T-cell (primary cell): ENCODE measurements at regions not wholly inside any gene's neighbourhood (a gene's known extent, or its start where the extent isn't known, plus 50 kb on each side); places are given as distances from the start of the nearest gene placed in this dataset.

ENCODE experiments used
- ATAC-seq, 4 experiments: fragments of 200-7000 bp in 3 of 4; fragments of 150-1000 bp in 1 of 4; cut with Tn5 transposase; replicated peaks in 1 of 4; 1 replicate in 3 of 4; 2 replicates in 1 of 4; pipeline ENCODE4 v1.10.0; 2021; ENCODE audit warnings: moderate library complexity in 3 of 4, mild to moderate bottlenecking in 2 of 4, moderate number of reproducible peaks in 1 of 4
- CTCF ChIA-PET, 2 donors: fragments of 300-600 bp; sonication (Branson Sonifier 250); formaldehyde crosslinking; loops; one replicate each; lab custom pipeline; 2022; ENCODE audit warnings: antibody characterized with exemption in 2 of 2; lab: Charles Lee
- POLR2A ChIA-PET, 2 donors: fragments of 300-600 bp; sonication (Branson Sonifier 250); formaldehyde crosslinking; loops; one replicate each; lab custom pipeline; 2022; ENCODE audit warnings: antibody characterized with exemption in 2 of 2; lab: Charles Lee
- DNase-seq, 35 experiments: peaks; one replicate each; pipeline versions ENCODE4 v3.0.0 to v3.0.0-alpha.2; 2013 to 2023
- H3K27ac ChIP-seq: one replicate; pipeline ENCODE4 v1.5.1; 2013; ENCODE audit warnings: low read length
- H3K27me3 ChIP-seq, 2 experiments: replicated peaks in 1 of 2; 1 replicate in 1 of 2; 2 replicates in 1 of 2; pipeline versions ENCODE4 v1.6.1 to v1.7.0; 2013; ENCODE audit warnings: low read length in 1 of 2, mixed read lengths in 1 of 2; ENCODE audit not compliant: control insufficient read depth in 2 of 2, insufficient read depth in 2 of 2; ENCODE audit errors: extremely low read depth in 1 of 2
- H3K36me3 ChIP-seq, 2 donors: 1 replicate in 1 of 2; 2 replicates in 1 of 2; pipeline versions ENCODE4 v1.6.1 to v1.7.0; 2013; ENCODE audit warnings: low read length in 1 of 2; ENCODE audit not compliant: control insufficient read depth in 2 of 2, insufficient read depth in 1 of 2; ENCODE audit errors: extremely low read depth in 1 of 2
- H3K4me1 ChIP-seq, 2 experiments: 1 replicate in 1 of 2; 2 replicates in 1 of 2; pipeline versions ENCODE4 v1.6.1 to v1.7.0; 2013; ENCODE audit warnings: low read length in 2 of 2, mixed read lengths in 1 of 2; ENCODE audit not compliant: insufficient read depth in 2 of 2, control insufficient read depth in 1 of 2; ENCODE audit errors: extremely low read depth in 1 of 2
- H3K4me3 ChIP-seq, 2 donors: 1 replicate in 1 of 2; 2 replicates in 1 of 2; pipeline versions ENCODE4 v1.5.1 to v1.7.0; 2013; ENCODE audit warnings: mild to moderate bottlenecking in 2 of 2, low read length in 1 of 2, moderate library complexity in 1 of 2; ENCODE audit not compliant: control insufficient read depth in 1 of 2; ENCODE audit errors: extremely low read depth in 1 of 2
- H3K9me3 ChIP-seq: 2 replicates; pipeline ENCODE4 v1.7.0; 2013
- H3K27ac Mint-ChIP-seq, 2 donors: one replicate each; pipeline ENCODE4 v1.8.0; 2020 to 2021; ENCODE audit warnings: mild to moderate bottlenecking in 2 of 2, mixed read lengths in 2 of 2
- H3K27me3 Mint-ChIP-seq, 2 donors: one replicate each; pipeline ENCODE4 v1.8.0; 2021 to 2022; ENCODE audit warnings: mixed read lengths in 2 of 2
- H3K36me3 Mint-ChIP-seq: one replicate; pipeline ENCODE4 v1.8.0; 2021; ENCODE audit warnings: mixed read lengths
- H3K4me1 Mint-ChIP-seq, 3 donors: one replicate each; pipeline ENCODE4 v1.8.0; 2020 to 2022; ENCODE audit warnings: mixed read lengths in 3 of 3, mild to moderate bottlenecking in 1 of 3
- H3K4me3 Mint-ChIP-seq, 3 donors: one replicate each; pipeline ENCODE4 v1.8.0; 2020 to 2022; ENCODE audit warnings: mild to moderate bottlenecking in 3 of 3, mixed read lengths in 3 of 3, moderate library complexity in 3 of 3
- H3K9me3 Mint-ChIP-seq, 3 donors: one replicate each; pipeline ENCODE4 v1.8.0; 2020 to 2022; ENCODE audit warnings: mixed read lengths in 3 of 3
- WGBS: methylation state at CpG from one replicate; pipeline ENCODE4 v1.1.5; 2013; ENCODE audit warnings: missing lambda C conversion rate; ENCODE audit not compliant: insufficient coverage; 5-methylcytosine and 5-hydroxymethylcytosine counted together

- CTCF ChIA-PET, result no interaction called here
- ATAC-seq (no peak), DNase-seq (no peak)
- Histone ChIP-seq H3K36me3 (no peaks in the 10 kb centered on the region), H3K4me1 (no peaks in the 10 kb centered on the region), H3K27me3 (peaks cover 0 to 2% of the 10 kb centered on the region in 2 experiments), H3K9me3 (no peaks in the 10 kb centered on the region), H3K4me3 (no peak overlapping the region), H3K27ac (no peak overlapping the region)
- Mint-ChIP-seq H3K27ac (no peak overlapping the region), H3K27me3 (peaks cover 7 to 17% of the 10 kb centered on the region in 2 donors), H3K4me1 (no peaks in the 10 kb centered on the region), H3K36me3 (no peaks in the 10 kb centered on the region), H3K4me3 (no peak overlapping the region), H3K9me3 (no peaks in the 10 kb centered on the region)
- WGBS, result 92% methylated on average over 5 of the region's 8 CpGs
- POLR2A ChIA-PET, result no interaction called here
Measured at GRCh38 chr6:3926150-3926482, 76.9 kb downstream of the FAM50B start.

- DNase-seq (no peak), ATAC-seq (no peak)
- Histone ChIP-seq H3K9me3 (no peaks in the 10 kb centered on the region), H3K27ac (no peak overlapping the region), H3K4me1 (no peaks in the 10 kb centered on the region), H3K36me3 (no peaks in the 10 kb centered on the region), H3K4me3 (no peak overlapping the region), H3K27me3 (peaks cover 0 to 6% of the 10 kb centered on the region in 2 experiments)
- no peak overlapping the region for H3K4me3 Mint-ChIP-seq
- ChIA-PET CTCF (no interaction called here), POLR2A (no interaction called here)
- H3K27ac Mint-ChIP-seq, result no peak overlapping the region
- peaks cover 7 to 12% of the 10 kb centered on the region in 2 donors for H3K27me3 Mint-ChIP-seq
- no peaks in the 10 kb centered on the region for H3K36me3 Mint-ChIP-seq
- no peaks in the 10 kb centered on the region for H3K9me3 Mint-ChIP-seq
- 96% methylated on average over 3 of the region's 5 CpGs for WGBS
- H3K4me1 Mint-ChIP-seq, result no peaks in the 10 kb centered on the region
Measured at GRCh38 chr6:3928111-3928510, 78.9 kb downstream of the FAM50B start.

DNA sequence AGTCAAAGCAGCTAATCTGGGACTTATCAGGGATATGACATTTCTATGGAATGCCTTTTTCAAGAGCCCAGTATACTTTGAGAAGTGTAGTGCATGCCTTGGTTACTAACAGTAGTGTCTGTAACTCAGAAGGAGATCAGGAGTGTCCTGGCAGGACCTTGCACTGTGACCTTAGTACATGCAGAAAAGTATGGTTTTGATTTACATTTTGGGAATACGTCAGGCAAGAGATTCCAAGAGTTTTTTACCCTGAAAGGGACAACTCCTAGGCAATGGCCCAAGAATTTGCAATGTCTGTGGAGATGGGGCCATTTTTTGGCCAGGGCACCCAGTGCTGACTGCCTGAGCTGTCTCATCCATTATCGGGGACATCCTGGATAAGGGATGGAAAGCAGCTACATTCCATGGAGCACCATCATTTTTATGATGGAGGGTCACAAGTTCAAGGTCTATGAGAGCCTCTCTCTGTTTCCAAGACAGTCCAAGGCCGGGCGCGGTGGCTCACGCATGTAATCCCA is 80.2 kb downstream of the FAM50B start:
- peaks cover 0 to 6% of the 10 kb centered on the region in 2 experiments for H3K27me3 ChIP-seq
- Mint-ChIP-seq H3K27me3 (peaks cover 7 to 12% of the 10 kb centered on the region in 2 donors), H3K9me3 (no peaks in the 10 kb centered on the region), H3K27ac (no peak overlapping the region), H3K36me3 (no peaks in the 10 kb centered on the region), H3K4me1 (no peaks in the 10 kb centered on the region), H3K4me3 (no peak overlapping the region)
- H3K9me3 ChIP-seq, result no peaks in the 10 kb centered on the region
- DNase-seq, result no peak
- no peak overlapping the region for H3K27ac ChIP-seq
- POLR2A ChIA-PET, result no interaction called here
- no peak overlapping the region for H3K4me3 ChIP-seq
- 95% methylated on average over 6 of the region's 6 CpGs for WGBS
- H3K36me3 ChIP-seq, result no peaks in the 10 kb centered on the region
- ATAC-seq, result no peak
- CTCF ChIA-PET, result interaction anchor here in 1 of 2 donors (0.5 kb wide), 1 partner anchor 69 kb away, joined by 8 read pairs; no protein-coding TSS in a partner anchor
- no peaks in the 10 kb centered on the region for H3K4me1 ChIP-seq

GRCh38 chr6:3937438-3937837 is 88.3 kb downstream of the FAM50B start:
- H3K27ac Mint-ChIP-seq, result no peak overlapping the region
- H3K9me3 Mint-ChIP-seq, result no peaks in the 10 kb centered on the region
- no peak overlapping the region for H3K4me3 Mint-ChIP-seq
- no peak overlapping the region for H3K27ac ChIP-seq
- no peaks in the 10 kb centered on the region for H3K36me3 Mint-ChIP-seq
- H3K4me1 Mint-ChIP-seq, result no peaks in the 10 kb centered on the region
- ChIA-PET POLR2A (no interaction called here), CTCF (interaction anchor here (0.6 to 1.3 kb wide), 4 partner anchors 41 to 194 kb away, joined by 3 read pairs; no protein-coding TSS in a partner anchor)
- no peak overlapping the region for H3K4me3 ChIP-seq
- H3K36me3 ChIP-seq, result no peaks in the 10 kb centered on the region
- H3K9me3 ChIP-seq, result no peaks in the 10 kb centered on the region
- WGBS, result no CpG with 5 or more reads among the region's 2 CpGs
- H3K27me3 Mint-ChIP-seq, result peaks cover 22 to 29% of the 10 kb centered on the region in 2 donors
- peaks cover 0 to 32% of the 10 kb centered on the region in 2 experiments for H3K27me3 ChIP-seq
- ATAC-seq (no peak), DNase-seq (no peak)
- H3K4me1 ChIP-seq, result no peaks in the 10 kb centered on the region

- Histone ChIP-seq H3K27me3 (peaks cover 0 to 32% of the 10 kb centered on the region in 2 experiments), H3K36me3 (no peaks in the 10 kb centered on the region), H3K4me1 (peaks cover 0 to 3% of the 10 kb centered on the region in 2 experiments), H3K4me3 (no peak overlapping the region), H3K9me3 (no peaks in the 10 kb centered on the region), H3K27ac (no peak overlapping the region)
- CTCF ChIA-PET, result interaction anchor here (0.5 to 1.3 kb wide), 2 partner anchors 196 to 344 kb away, joined by 3 to 4 read pairs; no protein-coding TSS in a partner anchor
- Mint-ChIP-seq H3K27ac (no peak overlapping the region), H3K4me1 (peaks cover 0 to 5% (median 0%) of the 10 kb centered on the region in 3 donors), H3K27me3 (peaks cover 23 to 30% of the 10 kb centered on the region in 2 donors), H3K9me3 (no peaks in the 10 kb centered on the region), H3K4me3 (no peak overlapping the region), H3K36me3 (no peaks in the 10 kb centered on the region)
- no CpG with 5 or more reads among the region's 4 CpGs for WGBS
- ATAC-seq (no peak), DNase-seq (no peak)
- POLR2A ChIA-PET, result interaction anchor here in 1 of 2 donors (0.6 kb wide), 1 partner anchor 872 kb away, joined by 3 read pairs; no protein-coding TSS in a partner anchor
Measured at GRCh38 chr6:3938715-3939367, 89.7 kb downstream of the FAM50B start.

GRCh38 chr6:3939368-3939958 is 90.3 kb downstream of the FAM50B start:
- H3K4me3 ChIP-seq, result no peak overlapping the region
- H3K4me1 ChIP-seq, result peaks cover 0 to 3% of the 10 kb centered on the region in 2 experiments
- H3K27ac Mint-ChIP-seq, result no peak overlapping the region
- H3K36me3 ChIP-seq, result no peaks in the 10 kb centered on the region
- peaks cover 0 to 32% of the 10 kb centered on the region in 2 experiments for H3K27me3 ChIP-seq
- H3K27me3 Mint-ChIP-seq, result peaks cover 23 to 30% of the 10 kb centered on the region in 2 donors
- DNase-seq (no peak), ATAC-seq (no peak)
- peaks cover 0 to 5% (median 0%) of the 10 kb centered on the region in 3 donors for H3K4me1 Mint-ChIP-seq
- H3K9me3 Mint-ChIP-seq, result no peaks in the 10 kb centered on the region
- H3K27ac ChIP-seq, result no peak overlapping the region
- no peaks in the 10 kb centered on the region for H3K9me3 ChIP-seq
- ChIA-PET POLR2A (no interaction called here), CTCF (no interaction called here)
- no peaks in the 10 kb centered on the region for H3K36me3 Mint-ChIP-seq
- 83% methylated on average over 2 of the region's 7 CpGs for WGBS
- H3K4me3 Mint-ChIP-seq, result no peak overlapping the region
